GM12878 (cell line): ENCODE measurements at regions not wholly inside any gene's neighbourhood (a gene's known extent, or its start where the extent isn't known, plus 50 kb on each side); places are given as distances from the start of the nearest gene placed in this dataset.
A peak's percentile ranks its signal among the peaks of the same experiment; 100 is the strongest.

Experiments used
- ATAC-seq: fragments of 200-7000 bp; cut with Tn5 transposase; 3 replicates; pipeline ENCODE4 v1.9.1; 2020; ENCODE audit warnings: mild to moderate bottlenecking, moderate library complexity
- BruUV-seq: library from RNA; stranded (reverse); fragments of 400-500 nt; replicated peaks from 2 replicates; lab custom pipeline; 2021; lab: Mats Ljungman, UMichigan
- CTCF ChIA-PET: fragments of 300-600 bp; sonication (Branson Sonifier 250); formaldehyde crosslinking; extraction: SDS; loops from one replicate; lab custom pipeline; 2021; ENCODE audit warnings: inconsistent platforms; lab: Yijun Ruan, JAX
- POLR2A ChIA-PET: fragments of 350-600 bp; formaldehyde crosslinking; extraction: SDS; loops from one replicate; lab custom pipeline; 2021; ENCODE audit warnings: inconsistent platforms; lab: Charles Lee
- RAD21 ChIA-PET: fragments of 300-600 bp; sonication (Branson Sonifier 250); formaldehyde crosslinking; loops from one replicate; lab custom pipeline; 2023; ENCODE audit warnings: antibody characterized with exemption; ENCODE audit not compliant: unreplicated experiment; lab: Charles Lee
- SMC1A ChIA-PET: fragments of 300-600 bp; sonication (Branson Sonifier 250); formaldehyde crosslinking; loops from one replicate; lab custom pipeline; 2023; ENCODE audit not compliant: unreplicated experiment, uncharacterized antibody; lab: Charles Lee
- DNase-seq: peaks from one replicate; pipeline ENCODE4 v3.0.0-alpha.2; 2011; ENCODE audit warnings: low read depth, low spot score
- FAIRE-seq: peaks from 3 replicates; lab custom pipeline; 2011; peaks lifted over from hg19 to GRCh38; lab: Jason Lieb, UNC
- H2AFZ ChIP-seq: 2 replicates; pipeline ENCODE4 v1.6.0; 2011; ENCODE audit warnings: low read depth, low read length, control low read depth; ENCODE audit not compliant: control insufficient read depth
- H3K27ac ChIP-seq: 2 replicates; pipeline ENCODE4 v1.5.1; 2011; ENCODE audit warnings: control low read depth; ENCODE audit not compliant: control insufficient read depth, insufficient read depth
- H3K27me3 ChIP-seq, 2 experiments: replicated peaks in 1 of 2; 2 replicates each; pipeline versions ENCODE4 v1.6.0 to v1.6.1; 2011; ENCODE audit warnings: low read length in 1 of 2; ENCODE audit not compliant: control insufficient read depth in 2 of 2, insufficient read depth in 2 of 2
- H3K36me3 ChIP-seq, 2 experiments: 2 replicates each; pipeline ENCODE4 v1.5.1; 2011; ENCODE audit warnings: low read length in 1 of 2; ENCODE audit not compliant: control insufficient read depth in 2 of 2, insufficient read depth in 2 of 2
- H3K4me1 ChIP-seq: 2 replicates; pipeline ENCODE4 v1.6.1; 2011; ENCODE audit warnings: mild to moderate bottlenecking, low read length, moderate library complexity, mixed read lengths; ENCODE audit not compliant: control insufficient read depth, insufficient read depth
- H3K4me2 ChIP-seq: 2 replicates; pipeline ENCODE4 v1.6.0; 2011; ENCODE audit warnings: control low read depth; ENCODE audit not compliant: control insufficient read depth, insufficient read depth
- H3K4me3 ChIP-seq: fragments of 200-600 bp; sonication (generic); 2 replicates; pipeline ENCODE4 v1.5.1; 2016
- H3K79me2 ChIP-seq: 2 replicates; pipeline ENCODE4 v1.6.0; 2011; ENCODE audit warnings: low read length; ENCODE audit not compliant: control insufficient read depth, insufficient read depth
- H3K9ac ChIP-seq: 2 replicates; pipeline ENCODE4 v1.8.0; 2011; ENCODE audit warnings: low read length, control low read depth, mixed read lengths; ENCODE audit not compliant: control insufficient read depth, insufficient read depth
- H3K9me3 ChIP-seq: replicated peaks from 3 replicates; pipeline ENCODE4 v1.5.1; 2011; ENCODE audit warnings: mild to moderate bottlenecking, low read length; ENCODE audit not compliant: control insufficient read depth, insufficient read depth
- H4K20me1 ChIP-seq: 2 replicates; pipeline ENCODE4 v1.6.0; 2011; ENCODE audit not compliant: control insufficient read depth, insufficient read depth
- IRF5 ChIP-seq: fragments of 450-650 bp; IDR thresholded peaks from 2 replicates; pipeline ENCODE4 v1.6.1; 2017; ENCODE audit warnings: borderline replicate concordance
- MEF2A ChIP-seq: IDR thresholded peaks from 2 replicates; pipeline ENCODE4 v1.6.1; 2011; ENCODE audit warnings: low read depth, mild to moderate bottlenecking, low read length, moderate library complexity; ENCODE audit not compliant: insufficient read depth
- SMARCA5 ChIP-seq: fragments of 450-650 bp; IDR thresholded peaks from 2 replicates; pipeline ENCODE4 v1.6.1; 2017; ENCODE audit warnings: mild to moderate bottlenecking
- ZNF207 ChIP-seq: fragments of 450-650 bp; IDR thresholded peaks from 2 replicates; pipeline ENCODE4 v1.6.1; 2014; ENCODE audit warnings: antibody characterized with exemption, mild to moderate bottlenecking, borderline replicate concordance
- WGBS: methylation state at CpG from one replicate; pipeline ENCODE4 v1.1.6; 2016; ENCODE audit warnings: low lambda C conversion rate; ENCODE audit not compliant: insufficient replicate concordance, insufficient coverage; ENCODE audit errors: missing lambda C conversion rate; 5-methylcytosine and 5-hydroxymethylcytosine counted together
- in situ Hi-C: fragments of 300-500 bp; cut with MboI; formaldehyde crosslinking; loops from 9 replicates; pipeline ENCODE4 v1.14.3; 2018; ENCODE audit warnings: mixed read lengths
- intact Hi-C: fragments of 100-400 bp; cut with micrococcal nuclease; formaldehyde crosslinking; loops from one replicate; pipeline ENCODE4 v1.14.2; 2022; ENCODE audit not compliant: unreplicated experiment

GRCh38 chr5:61281686-61282085 is 50.4 kb upstream of the ZSWIM6 start:
- peak; percentile 54 for FAIRE-seq

More at GRCh38 chr5:61281686-61282085, 50.4 kb upstream of the ZSWIM6 start:
- ChIA-PET CTCF (no interaction called here), RAD21 (interaction anchor here (1.0 to 1.9 kb wide), 3 partner anchors 15 to 50 kb away, joined by 4 read pairs; no protein-coding TSS in a partner anchor), SMC1A (interaction anchor here (1.3 to 1.9 kb wide), 7 partner anchors 9 to 123 kb away, joined by 3 to 14 read pairs (median 5); no protein-coding TSS in a partner anchor), POLR2A (no interaction called here)
- Histone ChIP-seq H3K79me2 (no peaks in the 10 kb centered on the region), H3K4me1 (peaks cover 5% of the 10 kb centered on the region; the same call in 1 of the 2 replicates), H4K20me1 (no peaks in the 10 kb centered on the region), H3K9ac (no peak overlapping the region), H3K9me3 (no peaks in the 10 kb centered on the region), H3K4me3 (no peak overlapping the region), H2AFZ (no peak overlapping the region), H3K27me3 (no peaks in the 10 kb centered on the region), H3K36me3 (no peaks in the 10 kb centered on the region), H3K27ac (no peak overlapping the region), H3K4me2 (no peak overlapping the region)
- DNase-seq, result no peak
- intact Hi-C loops, result no loop called here
- in situ Hi-C loops, result no loop called here
- no peak for TF ChIP-seq IRF5
- no peak for TF ChIP-seq SMARCA5
- TF ChIP-seq ZNF207, result no peak
- no peak for TF ChIP-seq MEF2A
- 100% methylated on average over 1 of the region's 1 CpG for WGBS
- ATAC-seq, result no peak
- BruUV-seq, result no TSS peak
